Right renal pelvis (tissue), 4 donors: ENCODE measurements at regions not wholly inside any gene's neighbourhood (a gene's known extent, or its start where the extent isn't known, plus 50 kb on each side); places are given as distances from the start of the nearest gene placed in this dataset.
"Not testable (repeated sequence)": the region's sequence is repeated elsewhere in the genome, so short reads cannot be mapped to it uniquely, and the experiment has no call there.

ENCODE experiments used
- DNase-seq, 4 donors: peaks; one replicate each; pipeline ENCODE4 v3.0.0-alpha.2; 2013; ENCODE audit warnings: low read depth in 4 of 4, low spot score in 3 of 4, missing footprints in 1 of 4

GRCh38 chr7:86209036-86209435 is 434.7 kb upstream of the GRM3 start:
- no peak for DNase-seq

- DNase-seq, result no peak
Observed at GRCh38 chr7:86207740-86208139, 436.0 kb upstream of the GRM3 start.

GRCh38 chr7:86202833-86203232 is 440.9 kb upstream of the GRM3 start:
- no peak for DNase-seq

- no peak for DNase-seq
Observed at GRCh38 chr7:86201767-86202166, 441.9 kb upstream of the GRM3 start.

GRCh38 chr7:86199881-86200614 is 443.7 kb upstream of the GRM3 start:
- DNase-seq, result no peak

GRCh38 chr7:86190351-86190750 is 453.4 kb upstream of the GRM3 start:
- DNase-seq, result no peak

GRCh38 chr7:86181474-86181873 is 462.2 kb upstream of the GRM3 start:
- DNase-seq, result no peak

GRCh38 chr7:86164827-86165226 is 478.9 kb upstream of the GRM3 start:
- no peak for DNase-seq

- DNase-seq, result no peak
Observed at GRCh38 chr7:86158111-86158510, 485.6 kb upstream of the GRM3 start.

GRCh38 chr7:86155623-86156022 is 488.1 kb upstream of the GRM3 start:
- no peak for DNase-seq

- DNase-seq, result no peak
Observed at GRCh38 chr7:86152926-86153325, 490.8 kb upstream of the GRM3 start.

- no peak for DNase-seq
Observed at GRCh38 chr7:86149024-86149665, 494.6 kb upstream of the GRM3 start.

GRCh38 chr7:86148501-86148900 is 495.2 kb upstream of the GRM3 start:
- DNase-seq, result no peak

GRCh38 chr7:86137343-86137742 is 506.4 kb upstream of the GRM3 start:
- DNase-seq, result no peak

GRCh38 chr7:86130268-86130667 is 513.4 kb upstream of the GRM3 start:
- no peak for DNase-seq

GRCh38 chr7:86123476-86123875 is 520.2 kb upstream of the GRM3 start:
- no peak for DNase-seq

GRCh38 chr7:86094166-86094669 is 549.5 kb upstream of the GRM3 start:
- DNase-seq, result no peak

GRCh38 chr7:86091369-86091768 is 552.3 kb upstream of the GRM3 start:
- no peak for DNase-seq

GRCh38 chr7:86089455-86089854 is 554.3 kb upstream of the GRM3 start:
- DNase-seq, result no peak

GRCh38 chr7:86064572-86064971 is 579.1 kb upstream of the GRM3 start:
- not testable (repeated sequence) for DNase-seq

GRCh38 chr7:86058649-86059048 is 585.1 kb upstream of the GRM3 start:
- DNase-seq, result no peak

GRCh38 chr7:86050918-86051317 is 592.8 kb upstream of the GRM3 start:
- no peak for DNase-seq
